Erythroblast (primary cell): ENCODE measurements at regions not wholly inside any gene's neighbourhood (a gene's known extent, or its start where the extent isn't known, plus 50 kb on each side); places are given as distances from the start of the nearest gene placed in this dataset.

Experiments used
- GATA1 ChIP-seq: IDR thresholded peaks from 2 replicates; pipeline ENCODE4 v1.6.1; 2011; ENCODE audit warnings: low read depth, mild to moderate bottlenecking, control low read depth, low read length, moderate library complexity
- POLR2A ChIP-seq: IDR thresholded peaks from 2 replicates; pipeline ENCODE4 v1.6.1; 2011; ENCODE audit warnings: mild to moderate bottlenecking, low read length

GRCh38 chr10:36630267-36630666, 495.1 kb upstream of the ANKRD30A start:
- TF ChIP-seq POLR2A = no peak
- no peak for TF ChIP-seq GATA1
